HCT116 (cell line): ENCODE measurements at regions not wholly inside any gene's neighbourhood (a gene's known extent, or its start where the extent isn't known, plus 50 kb on each side); places are given as distances from the start of the nearest gene placed in this dataset.

Source experiments
- ATAC-seq: fragments of 200-7000 bp; cut with Tn5 transposase; 2 replicates; pipeline ENCODE4 v1.9.1; 2020; ENCODE audit warnings: mild to moderate bottlenecking, moderate library complexity
- BruUV-seq: library from RNA; stranded (reverse); fragments of 400-500 nt; replicated peaks from 2 replicates; lab custom pipeline; 2021; lab: Mats Ljungman, UMichigan
- CTCF ChIA-PET: fragments of 300-600 bp; sonication (Branson Sonifier 250); formaldehyde crosslinking; loops from one replicate; lab custom pipeline; 2021; ENCODE audit warnings: antibody characterized with exemption; lab: Charles Lee
- POLR2A ChIA-PET: fragments of 300-600, 350-600 bp; sonication (Branson Sonifier 250); formaldehyde crosslinking; loops from one replicate; lab custom pipeline; 2021; ENCODE audit warnings: antibody characterized with exemption; lab: Charles Lee
- RAD21 ChIA-PET, 2 experiments: fragments of 300-600 bp; sonication (Branson Sonifier 250); formaldehyde crosslinking; loops; one replicate each; lab custom pipeline; 2023; ENCODE audit warnings: low total read pairs in 2 of 2; ENCODE audit not compliant: uncharacterized antibody in 2 of 2, unreplicated experiment in 2 of 2, low non-redundant PET in 1 of 2; lab: Charles Lee
- DNase-seq: peaks from one replicate; pipeline ENCODE4 v3.0.0-alpha.2; 2010; ENCODE audit warnings: low read depth, low spot score
- H2AFZ ChIP-seq: fragments of 200-600 bp; shearing (Covaris generic), sonication (generic); 2 replicates; pipeline ENCODE4 v1.6.1; 2017; ENCODE audit warnings: low read depth, mixed run types, mixed read lengths, antibody characterized with exemption, low read length; ENCODE audit not compliant: poor library complexity, severe bottlenecking
- H3K27ac ChIP-seq: 2 replicates; pipeline ENCODE4 v1.5.1; 2012; ENCODE audit warnings: low read depth, low read length
- H3K27me3 ChIP-seq: fragments of 200-600 bp; sonication (generic); 2 replicates; pipeline ENCODE4 v1.6.1; 2016; ENCODE audit warnings: mixed run types, low read length, mixed read lengths; ENCODE audit not compliant: insufficient read depth
- H3K36me3 ChIP-seq, 2 experiments: fragments of 200-500 bp in 1 of 2; fragments of 200-600 bp in 1 of 2; sonication (Bioruptor generic) in 1 of 2; sonication (generic) in 1 of 2; 2 replicates each; pipeline versions ENCODE4 v1.5.1 to v1.6.1; 2014 to 2016; ENCODE audit warnings: low read length in 2 of 2, inconsistent platforms in 1 of 2, mixed read lengths in 1 of 2, mixed run types in 1 of 2; ENCODE audit not compliant: insufficient read depth in 2 of 2, control insufficient read depth in 1 of 2
- H3K4me1 ChIP-seq, 2 experiments: fragments of 200-600 bp in 1 of 2; sonication (generic) in 1 of 2; 2 replicates each; pipeline versions ENCODE4 v1.5.1 to v1.6.1; 2012 to 2017; ENCODE audit warnings: low read length in 2 of 2, inconsistent platforms in 1 of 2, mild to moderate bottlenecking in 1 of 2, mixed read lengths in 1 of 2, mixed run types in 1 of 2, moderate library complexity in 1 of 2; ENCODE audit not compliant: insufficient read depth in 2 of 2, control insufficient read depth in 1 of 2
- H3K4me2 ChIP-seq: fragments of 200-600 bp; sonication (generic); 2 replicates; pipeline ENCODE4 v1.6.1; 2017; ENCODE audit warnings: mixed run types, low read length, mixed read lengths
- H3K4me3 ChIP-seq, 2 experiments: fragments of 200-600 bp in 1 of 2; sonication (generic) in 1 of 2; replicated peaks in 1 of 2; 2 replicates each; pipeline ENCODE4 v1.5.1; 2011 to 2016; ENCODE audit warnings: low read length in 2 of 2, control low read depth in 1 of 2, low read depth in 1 of 2, mild to moderate bottlenecking in 1 of 2, mixed read lengths in 1 of 2, mixed run types in 1 of 2
- H3K79me2 ChIP-seq: fragments of 200-600 bp; sonication (generic); 2 replicates; pipeline ENCODE4 v1.6.1; 2017; ENCODE audit warnings: mild to moderate bottlenecking, mixed run types, low read length, moderate library complexity, mixed read lengths; ENCODE audit not compliant: insufficient read depth
- H3K9ac ChIP-seq: fragments of 200-600 bp; sonication (generic); 2 replicates; pipeline ENCODE4 v1.6.1; 2016; ENCODE audit warnings: low read length, mixed read lengths
- H3K9me2 ChIP-seq: fragments of 200-600 bp; sonication (generic), shearing (Covaris generic); 2 replicates; pipeline ENCODE4 v1.6.1; 2017; ENCODE audit warnings: mixed run types, mild to moderate bottlenecking, moderate library complexity; ENCODE audit not compliant: insufficient read depth
- H3K9me3 ChIP-seq, 2 experiments: fragments of 200-500 bp in 1 of 2; fragments of 200-600 bp in 1 of 2; sonication (Bioruptor generic) in 1 of 2; sonication (generic) in 1 of 2; 2 replicates each; pipeline ENCODE4 v1.6.1; 2014 to 2017; ENCODE audit warnings: low read length in 2 of 2, mixed read lengths in 2 of 2, inconsistent platforms in 1 of 2, low read depth in 1 of 2, mild to moderate bottlenecking in 1 of 2, mixed run types in 1 of 2, moderate library complexity in 1 of 2; ENCODE audit not compliant: control insufficient read depth in 1 of 2, insufficient read depth in 1 of 2
- H4K20me1 ChIP-seq: fragments of 200-600 bp; sonication (generic), shearing (Covaris generic); 2 replicates; pipeline ENCODE4 v1.6.1; 2017; ENCODE audit warnings: mixed run types, mild to moderate bottlenecking, moderate library complexity; ENCODE audit not compliant: insufficient read depth
- FOSL1 ChIP-seq: IDR thresholded peaks from 2 replicates; pipeline ENCODE4 v1.6.1; 2012; ENCODE audit warnings: low read depth
- RAD21 ChIP-seq: IDR thresholded peaks from 2 replicates; pipeline ENCODE4 v1.6.1; 2012; ENCODE audit warnings: low read depth, mild to moderate bottlenecking
- ZFX ChIP-seq: fragments of 450-650 bp; IDR thresholded peaks from 2 replicates; pipeline ENCODE4 v1.6.1; 2017
- intact Hi-C: fragments of 100-400 bp; cut with micrococcal nuclease; formaldehyde crosslinking; loops from 2 replicates; pipeline ENCODE4 v1.10.0; 2022
- TF ChIP-seq, protein P1 (sequence below): IDR thresholded peaks from 2 replicates; pipeline ENCODE4 v1.6.1; 2012; ENCODE audit warnings: low read depth
- TF ChIP-seq, protein P2 (sequence below): IDR thresholded peaks from 2 replicates; pipeline ENCODE4 v1.6.1; 2011; ENCODE audit warnings: mild to moderate bottlenecking, low read length, moderate library complexity; ENCODE audit not compliant: insufficient replicate concordance; ENCODE audit errors: extremely low read depth
- TF ChIP-seq, protein P3 (sequence below), 3 experiments: fragments of 200-600 bp in 1 of 3; sonication (generic) in 1 of 3; IDR thresholded peaks in 2 of 3; conservative IDR thresholded peaks in 1 of 3; 2 replicates each; pipeline ENCODE4 v1.5.1; 2012 to 2017; ENCODE audit warnings: low read depth in 2 of 3, low read length in 2 of 3, antibody characterized with exemption in 1 of 3, borderline replicate concordance in 1 of 3, control low read depth in 1 of 3, mild to moderate bottlenecking in 1 of 3, mixed read lengths in 1 of 3, mixed run types in 1 of 3, moderate library complexity in 1 of 3; ENCODE audit not compliant: insufficient read depth in 1 of 3

DNA sequence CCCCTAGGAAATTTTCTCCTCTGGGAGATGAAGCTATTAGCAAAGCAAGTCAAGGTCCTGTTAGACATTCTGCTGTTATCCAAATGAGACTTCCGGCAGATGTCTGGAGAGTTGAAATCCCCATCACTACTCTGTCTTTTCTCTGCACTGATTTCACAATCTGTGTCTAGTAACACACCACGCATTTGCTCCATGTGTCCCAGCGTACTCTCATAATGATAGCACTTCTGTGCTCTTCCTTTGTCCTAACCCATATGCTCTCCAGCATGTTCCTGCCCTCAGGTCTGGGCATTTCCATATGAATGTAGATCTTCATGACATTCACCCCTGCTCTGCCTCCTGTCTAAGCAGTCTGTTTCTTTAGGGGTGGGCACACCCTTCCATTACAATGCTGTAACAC, 1949.0 kb upstream of the WWC1 start (continued):
- TF ChIP-seq, protein P1, sequence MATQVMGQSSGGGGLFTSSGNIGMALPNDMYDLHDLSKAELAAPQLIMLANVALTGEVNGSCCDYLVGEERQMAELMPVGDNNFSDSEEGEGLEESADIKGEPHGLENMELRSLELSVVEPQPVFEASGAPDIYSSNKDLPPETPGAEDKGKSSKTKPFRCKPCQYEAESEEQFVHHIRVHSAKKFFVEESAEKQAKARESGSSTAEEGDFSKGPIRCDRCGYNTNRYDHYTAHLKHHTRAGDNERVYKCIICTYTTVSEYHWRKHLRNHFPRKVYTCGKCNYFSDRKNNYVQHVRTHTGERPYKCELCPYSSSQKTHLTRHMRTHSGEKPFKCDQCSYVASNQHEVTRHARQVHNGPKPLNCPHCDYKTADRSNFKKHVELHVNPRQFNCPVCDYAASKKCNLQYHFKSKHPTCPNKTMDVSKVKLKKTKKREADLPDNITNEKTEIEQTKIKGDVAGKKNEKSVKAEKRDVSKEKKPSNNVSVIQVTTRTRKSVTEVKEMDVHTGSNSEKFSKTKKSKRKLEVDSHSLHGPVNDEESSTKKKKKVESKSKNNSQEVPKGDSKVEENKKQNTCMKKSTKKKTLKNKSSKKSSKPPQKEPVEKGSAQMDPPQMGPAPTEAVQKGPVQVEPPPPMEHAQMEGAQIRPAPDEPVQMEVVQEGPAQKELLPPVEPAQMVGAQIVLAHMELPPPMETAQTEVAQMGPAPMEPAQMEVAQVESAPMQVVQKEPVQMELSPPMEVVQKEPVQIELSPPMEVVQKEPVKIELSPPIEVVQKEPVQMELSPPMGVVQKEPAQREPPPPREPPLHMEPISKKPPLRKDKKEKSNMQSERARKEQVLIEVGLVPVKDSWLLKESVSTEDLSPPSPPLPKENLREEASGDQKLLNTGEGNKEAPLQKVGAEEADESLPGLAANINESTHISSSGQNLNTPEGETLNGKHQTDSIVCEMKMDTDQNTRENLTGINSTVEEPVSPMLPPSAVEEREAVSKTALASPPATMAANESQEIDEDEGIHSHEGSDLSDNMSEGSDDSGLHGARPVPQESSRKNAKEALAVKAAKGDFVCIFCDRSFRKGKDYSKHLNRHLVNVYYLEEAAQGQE, result no peak
- TF ChIP-seq, protein P2, sequence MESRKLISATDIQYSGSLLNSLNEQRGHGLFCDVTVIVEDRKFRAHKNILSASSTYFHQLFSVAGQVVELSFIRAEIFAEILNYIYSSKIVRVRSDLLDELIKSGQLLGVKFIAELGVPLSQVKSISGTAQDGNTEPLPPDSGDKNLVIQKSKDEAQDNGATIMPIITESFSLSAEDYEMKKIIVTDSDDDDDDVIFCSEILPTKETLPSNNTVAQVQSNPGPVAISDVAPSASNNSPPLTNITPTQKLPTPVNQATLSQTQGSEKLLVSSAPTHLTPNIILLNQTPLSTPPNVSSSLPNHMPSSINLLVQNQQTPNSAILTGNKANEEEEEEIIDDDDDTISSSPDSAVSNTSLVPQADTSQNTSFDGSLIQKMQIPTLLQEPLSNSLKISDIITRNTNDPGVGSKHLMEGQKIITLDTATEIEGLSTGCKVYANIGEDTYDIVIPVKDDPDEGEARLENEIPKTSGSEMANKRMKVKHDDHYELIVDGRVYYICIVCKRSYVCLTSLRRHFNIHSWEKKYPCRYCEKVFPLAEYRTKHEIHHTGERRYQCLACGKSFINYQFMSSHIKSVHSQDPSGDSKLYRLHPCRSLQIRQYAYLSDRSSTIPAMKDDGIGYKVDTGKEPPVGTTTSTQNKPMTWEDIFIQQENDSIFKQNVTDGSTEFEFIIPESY, result no peak
- TF ChIP-seq FOSL1, result no peak
- TF ChIP-seq RAD21, result no peak

DNA sequence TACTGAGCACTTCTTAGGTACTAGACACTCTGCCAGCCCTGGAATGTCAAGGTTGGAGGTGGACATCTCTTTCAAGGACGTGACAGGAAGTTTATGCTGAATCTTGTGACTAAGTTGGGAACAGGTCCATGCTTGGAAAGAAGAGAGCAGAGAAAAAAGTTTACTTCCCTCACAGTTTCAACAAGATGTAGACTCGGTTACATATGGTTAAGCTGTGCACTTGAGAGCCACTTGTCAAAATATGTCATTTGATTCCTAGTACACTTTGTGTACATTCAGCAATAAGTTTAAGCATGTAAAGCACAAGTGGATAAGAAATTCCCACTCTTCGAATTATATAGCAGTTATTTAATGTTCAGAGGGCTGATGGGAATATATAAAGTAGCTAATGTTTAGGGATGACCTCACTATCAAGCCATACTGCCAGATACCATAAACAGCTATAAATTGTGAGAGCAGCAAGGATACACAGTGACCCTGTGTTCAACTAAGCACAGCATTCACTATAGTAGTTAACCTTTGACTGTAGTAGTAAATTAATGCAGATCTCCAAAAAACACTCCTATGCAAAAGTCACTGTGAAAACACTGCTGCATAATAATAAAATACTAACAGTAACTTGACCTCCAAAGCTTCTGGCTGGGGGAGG, 1944.6 kb upstream of the WWC1 start:
- H3K36me3 ChIP-seq, result no peaks in the 10 kb centered on the region
- H3K27ac ChIP-seq, result no peak overlapping the region
- H3K27me3 ChIP-seq, result no peaks in the 10 kb centered on the region
- CTCF ChIA-PET, result no interaction called here
- no peak for DNase-seq
- peaks cover 8 to 26% of the 10 kb centered on the region in 2 experiments; a peak in 2 of 4 replicates for H3K9me3 ChIP-seq
- no peak overlapping the region for H3K4me3 ChIP-seq
- RAD21 ChIA-PET, result no interaction called here
- H2AFZ ChIP-seq, result no peak overlapping the region
- no peaks in the 10 kb centered on the region for H4K20me1 ChIP-seq
- H3K9me2 ChIP-seq, result no peaks in the 10 kb centered on the region
- no peaks in the 10 kb centered on the region for H3K4me1 ChIP-seq
- no peak for ATAC-seq
- H3K79me2 ChIP-seq, result no peaks in the 10 kb centered on the region
- intact Hi-C loops, result no loop called here
- BruUV-seq, result no TSS peak
- no peak overlapping the region for H3K9ac ChIP-seq
- POLR2A ChIA-PET, result no interaction called here
- H3K4me2 ChIP-seq, result no peak overlapping the region
- TF ChIP-seq, protein P2, result no peak
- TF ChIP-seq, protein P3, sequence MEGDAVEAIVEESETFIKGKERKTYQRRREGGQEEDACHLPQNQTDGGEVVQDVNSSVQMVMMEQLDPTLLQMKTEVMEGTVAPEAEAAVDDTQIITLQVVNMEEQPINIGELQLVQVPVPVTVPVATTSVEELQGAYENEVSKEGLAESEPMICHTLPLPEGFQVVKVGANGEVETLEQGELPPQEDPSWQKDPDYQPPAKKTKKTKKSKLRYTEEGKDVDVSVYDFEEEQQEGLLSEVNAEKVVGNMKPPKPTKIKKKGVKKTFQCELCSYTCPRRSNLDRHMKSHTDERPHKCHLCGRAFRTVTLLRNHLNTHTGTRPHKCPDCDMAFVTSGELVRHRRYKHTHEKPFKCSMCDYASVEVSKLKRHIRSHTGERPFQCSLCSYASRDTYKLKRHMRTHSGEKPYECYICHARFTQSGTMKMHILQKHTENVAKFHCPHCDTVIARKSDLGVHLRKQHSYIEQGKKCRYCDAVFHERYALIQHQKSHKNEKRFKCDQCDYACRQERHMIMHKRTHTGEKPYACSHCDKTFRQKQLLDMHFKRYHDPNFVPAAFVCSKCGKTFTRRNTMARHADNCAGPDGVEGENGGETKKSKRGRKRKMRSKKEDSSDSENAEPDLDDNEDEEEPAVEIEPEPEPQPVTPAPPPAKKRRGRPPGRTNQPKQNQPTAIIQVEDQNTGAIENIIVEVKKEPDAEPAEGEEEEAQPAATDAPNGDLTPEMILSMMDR (IDR thresholded peaks at IDR 0.05 in 2 of 3, conservative IDR thresholded peaks at IDR 0.05 in 1 of 3; ENCODE audit: borderline replicate concordance in 1 of 3, insufficient read depth in 1 of 3, low read depth in 2 of 3, low read length in 2 of 3), result no peak
- no peak for TF ChIP-seq ZFX
